GM18907 (cell line): ENCODE measurements at regions not wholly inside any gene's neighbourhood (a gene's known extent, or its start where the extent isn't known, plus 50 kb on each side); places are given as distances from the start of the nearest gene placed in this dataset.

Source experiments
- ATAC-seq: cut with Tn5 transposase; IDR thresholded peaks from one replicate; pipeline ENCODE4 v1.9.1; 2021; ENCODE audit warnings: mild to moderate bottlenecking, moderate library complexity; ENCODE audit not compliant: unreplicated experiment

- ATAC-seq, result no peak
Observed at GRCh38 chr12:20272801-20273200, 95.5 kb upstream of the PDE3A start.

GRCh38 chr12:20274008-20274407 lies 94.3 kb upstream of the PDE3A start:
- ATAC-seq, result no peak

- no peak for ATAC-seq
Observed at GRCh38 chr12:20278276-20278675, 90.1 kb upstream of the PDE3A start.

- ATAC-seq, result no peak
Observed at GRCh38 chr12:20280515-20280914, 87.8 kb upstream of the PDE3A start.

- ATAC-seq, result no peak
Observed at GRCh38 chr12:20282401-20282800, 85.9 kb upstream of the PDE3A start.

GRCh38 chr12:20283482-20283881 lies 84.9 kb upstream of the PDE3A start:
- ATAC-seq, result no peak

- no peak for ATAC-seq
Observed at GRCh38 chr12:20289520-20289919, 78.8 kb upstream of the PDE3A start.

GRCh38 chr12:20300457-20300856 lies 67.9 kb upstream of the PDE3A start:
- ATAC-seq, result no peak

GRCh38 chr12:20305470-20305869 lies 62.9 kb upstream of the PDE3A start:
- no peak for ATAC-seq

- ATAC-seq, result no peak
Observed at GRCh38 chr12:20309504-20310148, 58.7 kb upstream of the PDE3A start.

GRCh38 chr12:20314328-20314727 lies 54.0 kb upstream of the PDE3A start:
- no peak for ATAC-seq

- ATAC-seq, result no peak
Observed at GRCh38 chr12:20317554-20317953, 50.8 kb upstream of the PDE3A start.
